RWPE1 (cell line): ENCODE measurements at regions not wholly inside any gene's neighbourhood (a gene's known extent, or its start where the extent isn't known, plus 50 kb on each side); places are given as distances from the start of the nearest gene placed in this dataset.

ENCODE experiments used
- CTCF ChIA-PET: fragments of 350-600 bp; sonication (Branson Sonifier 250); formaldehyde crosslinking; extraction: SDS; loops from one replicate; lab custom pipeline; 2021; lab: Yijun Ruan, JAX
- POLR2A ChIA-PET: fragments of 400-600 bp; formaldehyde crosslinking; extraction: SDS; loops from one replicate; lab custom pipeline; 2020; ENCODE audit warnings: antibody characterized with exemption; ENCODE audit not compliant: low non-redundant PET; lab: Yijun Ruan, JAX
- DNase-seq: peaks from one replicate; pipeline ENCODE4 v3.0.0; 2012; ENCODE audit warnings: low spot score
- H3K27ac ChIP-seq: fragments of 450-650 bp; 2 replicates; pipeline ENCODE4 v1.5.1; 2017
- TF ChIP-seq, protein P1 (sequence below): fragments of 450-650 bp; conservative IDR thresholded peaks from 2 replicates; pipeline ENCODE4 v1.5.1; 2017; ENCODE audit warnings: low read depth, mild to moderate bottlenecking

DNA sequence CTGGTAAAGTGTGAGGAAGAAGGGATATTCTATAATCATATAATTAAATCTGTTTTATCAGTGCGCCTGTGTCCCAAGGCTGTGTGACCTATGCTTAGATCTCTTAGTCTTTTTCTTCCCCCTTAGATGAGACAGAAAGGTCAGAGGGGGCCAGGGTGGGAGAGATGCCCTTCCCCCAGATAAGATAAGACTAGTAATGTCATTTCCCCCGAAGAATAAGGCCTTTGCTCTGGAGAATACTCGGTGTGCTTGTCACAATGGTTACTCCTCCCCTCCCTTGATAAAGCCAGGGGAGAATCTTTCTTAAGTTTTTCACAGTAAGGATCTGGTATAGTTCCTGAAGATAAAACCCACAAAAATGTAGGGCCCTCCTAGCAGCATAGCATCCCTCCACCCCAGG, 1041.8 kb downstream of the SORCS3 start:
- CTCF ChIA-PET = no interaction called here

DNA sequence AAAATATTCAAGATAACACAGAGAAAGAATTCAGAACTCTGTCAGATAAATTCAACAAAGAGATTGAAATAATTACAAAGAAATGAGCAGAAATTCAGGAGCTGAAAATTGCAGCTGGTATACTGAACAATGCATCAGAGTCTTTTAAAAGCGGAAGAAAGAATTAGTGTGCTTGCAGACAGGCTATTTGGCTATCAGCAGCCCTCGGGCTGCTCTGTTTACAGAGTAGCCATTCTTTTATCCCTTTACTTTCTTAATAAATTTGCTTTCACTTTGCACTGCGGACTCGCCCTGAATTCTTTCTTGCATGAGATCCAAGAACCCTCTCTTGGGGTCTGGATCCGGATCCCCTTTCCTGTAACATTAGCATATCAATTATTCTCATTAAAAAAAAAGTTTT, 1040.0 kb downstream of the SORCS3 start:
- DNase-seq = no peak
- ChIA-PET POLR2A (no interaction called here), CTCF (no interaction called here)
- TF ChIP-seq, protein P1, sequence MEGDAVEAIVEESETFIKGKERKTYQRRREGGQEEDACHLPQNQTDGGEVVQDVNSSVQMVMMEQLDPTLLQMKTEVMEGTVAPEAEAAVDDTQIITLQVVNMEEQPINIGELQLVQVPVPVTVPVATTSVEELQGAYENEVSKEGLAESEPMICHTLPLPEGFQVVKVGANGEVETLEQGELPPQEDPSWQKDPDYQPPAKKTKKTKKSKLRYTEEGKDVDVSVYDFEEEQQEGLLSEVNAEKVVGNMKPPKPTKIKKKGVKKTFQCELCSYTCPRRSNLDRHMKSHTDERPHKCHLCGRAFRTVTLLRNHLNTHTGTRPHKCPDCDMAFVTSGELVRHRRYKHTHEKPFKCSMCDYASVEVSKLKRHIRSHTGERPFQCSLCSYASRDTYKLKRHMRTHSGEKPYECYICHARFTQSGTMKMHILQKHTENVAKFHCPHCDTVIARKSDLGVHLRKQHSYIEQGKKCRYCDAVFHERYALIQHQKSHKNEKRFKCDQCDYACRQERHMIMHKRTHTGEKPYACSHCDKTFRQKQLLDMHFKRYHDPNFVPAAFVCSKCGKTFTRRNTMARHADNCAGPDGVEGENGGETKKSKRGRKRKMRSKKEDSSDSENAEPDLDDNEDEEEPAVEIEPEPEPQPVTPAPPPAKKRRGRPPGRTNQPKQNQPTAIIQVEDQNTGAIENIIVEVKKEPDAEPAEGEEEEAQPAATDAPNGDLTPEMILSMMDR = no peak
- H3K27ac ChIP-seq = no peak overlapping the region

More for the DNA sequence above, 1041.8 kb downstream of the SORCS3 start:
- POLR2A ChIA-PET = no interaction called here
- no peak overlapping the region for H3K27ac ChIP-seq
- TF ChIP-seq, protein P1 = no peak
- no peak for DNase-seq

DNA sequence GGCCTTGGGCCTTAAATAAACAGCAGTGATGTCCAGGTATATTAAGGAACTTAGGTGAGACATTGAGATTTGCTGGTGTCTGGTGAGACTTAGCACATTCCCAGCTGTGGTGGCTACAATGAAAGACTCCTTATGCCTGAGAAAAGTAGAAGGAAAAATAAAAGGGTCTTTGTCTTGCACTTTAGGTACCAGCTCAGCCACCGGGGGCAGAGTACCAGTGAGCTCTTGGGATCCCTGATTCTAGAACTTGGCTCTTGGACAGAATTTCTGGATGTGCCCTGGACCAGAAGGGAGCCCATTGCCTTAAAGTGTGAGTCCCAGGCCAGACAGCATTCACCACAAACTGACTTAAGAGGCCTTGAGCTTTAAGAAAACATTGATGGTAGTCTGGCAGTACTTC, 1038.7 kb downstream of the SORCS3 start:
- POLR2A ChIA-PET = no interaction called here
- TF ChIP-seq, protein P1 = no peak
- no peak overlapping the region for H3K27ac ChIP-seq
- CTCF ChIA-PET = interaction anchor here (0.6 kb wide), 1 partner anchor 148 kb away, joined by 3 read pairs; no protein-coding TSS in a partner anchor
- DNase-seq = no peak

DNA sequence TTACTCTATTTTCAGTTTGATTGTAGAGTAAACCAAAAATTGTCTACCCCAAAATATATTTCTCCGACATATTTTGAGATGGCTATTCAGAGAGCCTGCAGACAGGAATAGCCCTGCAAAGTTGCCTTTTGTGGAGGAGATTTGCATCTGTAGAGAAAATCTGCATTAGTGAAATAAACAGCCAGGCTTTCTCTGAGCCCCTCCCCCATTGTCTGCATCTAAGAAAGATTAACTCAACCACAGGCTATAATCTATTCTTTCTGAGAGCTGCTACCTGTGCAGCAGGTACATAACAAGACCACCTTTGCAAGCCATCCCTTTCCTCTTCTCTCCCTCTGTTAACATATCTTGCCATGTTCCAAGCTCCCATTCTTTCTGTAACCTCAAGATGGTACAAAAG, 1034.2 kb downstream of the SORCS3 start:
- CTCF ChIA-PET = no interaction called here
- H3K27ac ChIP-seq = no peak overlapping the region
- POLR2A ChIA-PET = interaction anchor here (0.6 kb wide), 1 partner anchor 1341 kb away, joined by 3 read pairs; no protein-coding TSS in a partner anchor
- no peak for DNase-seq
- TF ChIP-seq, protein P1 = no peak

DNA sequence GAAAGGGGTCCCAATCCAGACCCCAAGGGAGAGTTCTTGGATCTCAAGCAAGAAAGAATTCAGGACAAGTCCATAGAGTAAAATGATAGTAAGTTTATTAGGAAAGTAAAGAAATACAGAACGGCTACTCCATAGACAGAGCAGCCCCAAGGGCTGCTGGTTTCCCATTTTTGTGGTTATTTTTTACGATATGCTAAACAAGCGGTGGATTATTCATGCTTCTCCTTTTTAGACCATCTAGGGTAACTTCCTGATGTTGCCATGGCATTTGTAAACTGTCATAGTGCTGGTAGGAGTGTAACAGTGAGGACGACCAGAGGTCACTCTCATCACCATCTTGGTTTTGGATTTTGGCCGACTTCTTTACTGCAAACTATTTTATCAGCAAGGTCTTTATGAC, 1033.4 kb downstream of the SORCS3 start:
- TF ChIP-seq, protein P1 = no peak

DNA sequence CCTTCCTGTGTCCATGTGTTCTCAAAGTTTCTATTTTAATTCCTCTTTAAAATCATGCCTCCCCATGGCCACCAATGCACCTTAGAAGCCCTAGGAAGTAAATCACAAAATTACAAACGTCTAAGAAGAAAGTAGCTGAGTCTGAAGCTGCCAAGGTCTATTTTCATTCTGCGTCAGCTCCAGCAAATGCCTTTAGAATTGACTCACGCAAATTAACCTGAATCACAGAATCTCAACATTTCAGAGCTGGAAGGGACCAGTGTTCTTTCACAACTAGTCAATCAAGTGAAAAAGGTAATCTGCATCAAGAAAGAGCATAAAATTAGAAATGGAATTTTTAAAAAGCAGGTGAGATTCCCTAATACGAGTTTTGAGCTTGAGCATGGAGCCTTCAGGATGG, 1017.6 kb downstream of the SORCS3 start:
- no peak for DNase-seq
- ChIA-PET CTCF (no interaction called here), POLR2A (no interaction called here)
- TF ChIP-seq, protein P1 = no peak
- no peak overlapping the region for H3K27ac ChIP-seq

More for the DNA sequence above, 1033.4 kb downstream of the SORCS3 start:
- POLR2A ChIA-PET = no interaction called here
- CTCF ChIA-PET = no interaction called here
- no peak overlapping the region for H3K27ac ChIP-seq
- no peak for DNase-seq

DNA sequence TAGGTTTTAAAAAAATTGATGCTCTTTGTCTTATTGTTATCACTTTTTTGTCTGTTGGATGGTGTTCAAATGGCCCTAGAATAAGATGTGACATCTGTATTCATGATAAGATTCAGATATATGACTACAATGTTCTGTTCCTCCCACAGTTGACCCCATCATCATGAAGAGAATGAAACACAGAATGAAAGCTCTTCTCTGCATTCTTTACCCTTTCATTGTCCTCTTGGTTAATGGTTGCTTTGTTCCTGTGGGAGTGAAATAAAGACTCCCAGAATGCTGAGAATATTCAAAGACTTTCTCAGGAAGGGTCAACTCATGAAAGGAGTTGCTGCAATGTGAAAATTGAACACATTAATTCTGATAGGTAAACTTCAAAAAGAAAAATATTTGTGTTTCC, 1015.8 kb downstream of the SORCS3 start:
- CTCF ChIA-PET = no interaction called here
- POLR2A ChIA-PET = no interaction called here

More for the DNA sequence above, 1015.8 kb downstream of the SORCS3 start:
- no peak overlapping the region for H3K27ac ChIP-seq
- TF ChIP-seq, protein P1 = no peak
- DNase-seq = no peak
